ENCODE measurements at regions not wholly inside any gene's neighbourhood (a gene's known extent, or its start where the extent isn't known, plus 50 kb on each side); places are given as distances from the start of the nearest gene placed in this dataset.
"Not testable (repeated sequence)": the region's sequence is repeated elsewhere in the genome, so short reads cannot be mapped to it uniquely, and the experiment has no call there.

- not testable (repeated sequence) for TF ChIP-seq EZH2phosphoT487 (IDR thresholded peaks at IDR 0.05; ENCODE audit: borderline replicate concordance, low read depth, low read length); CTCF (conservative IDR thresholded peaks at IDR 0.05; ENCODE audit: low read length)
Observed at GRCh38 chr1:193378451-193378850, 192.0 kb upstream of the B3GALT2 start.
